Endothelial cell of umbilical vein (primary cell): ENCODE measurements at regions not wholly inside any gene's neighbourhood (a gene's known extent, or its start where the extent isn't known, plus 50 kb on each side); places are given as distances from the start of the nearest gene placed in this dataset.

Experiments
- BruUV-seq: library from RNA; stranded (reverse); fragments of 400-500 nt; replicated peaks from 2 replicates; lab custom pipeline; 2021; lab: Mats Ljungman, UMichigan
- CTCF ChIA-PET: fragments of 300-600, 350-600 bp; sonication (Branson Sonifier 250); formaldehyde crosslinking; loops from one replicate; lab custom pipeline; 2021; ENCODE audit warnings: antibody characterized with exemption, inconsistent platforms; lab: Charles Lee
- POLR2A ChIA-PET: fragments of 300-600, 350-600 bp; sonication (Branson Sonifier 250); formaldehyde crosslinking; loops from one replicate; lab custom pipeline; 2021; ENCODE audit warnings: antibody characterized with exemption, inconsistent platforms; lab: Charles Lee
- DNase-seq: peaks from one replicate; pipeline ENCODE4 v3.0.0-alpha.2; 2011; ENCODE audit warnings: low read depth, low spot score
- FAIRE-seq: peaks from 2 replicates; lab custom pipeline; 2011; peaks lifted over from hg19 to GRCh38; lab: Jason Lieb, UNC
- H2AFZ ChIP-seq: 2 replicates; pipeline ENCODE4 v1.6.0; 2012; ENCODE audit warnings: low read depth, low read length, control low read depth, inconsistent platforms
- H3K27ac ChIP-seq: 2 replicates; pipeline ENCODE4 v1.5.1; 2011; ENCODE audit warnings: low read depth, mild to moderate bottlenecking, control low read depth, low read length, moderate library complexity; ENCODE audit not compliant: insufficient read depth
- H3K27me3 ChIP-seq, 2 experiments: 2 replicates each; pipeline versions ENCODE4 v1.6.0 to v1.6.1; 2011; ENCODE audit warnings: low read length in 2 of 2, mixed read lengths in 1 of 2; ENCODE audit not compliant: control insufficient read depth in 2 of 2, insufficient read depth in 2 of 2
- H3K36me3 ChIP-seq, 2 experiments: 2 replicates in 1 of 2; 3 replicates in 1 of 2; pipeline ENCODE4 v1.5.1; 2011; ENCODE audit warnings: low read length in 2 of 2, mild to moderate bottlenecking in 1 of 2, moderate library complexity in 1 of 2; ENCODE audit not compliant: control insufficient read depth in 2 of 2, insufficient read depth in 2 of 2; ENCODE audit errors: extremely low read depth in 1 of 2
- H3K4me1 ChIP-seq: 3 replicates; pipeline ENCODE4 v1.5.1; 2011; ENCODE audit warnings: mild to moderate bottlenecking, low read length; ENCODE audit not compliant: control insufficient read depth, insufficient read depth; ENCODE audit errors: extremely low read depth
- H3K4me2 ChIP-seq: 2 replicates; pipeline ENCODE4 v1.6.1; 2011; ENCODE audit warnings: low read length, control low read depth, mixed read lengths; ENCODE audit not compliant: insufficient read depth
- H3K4me3 ChIP-seq, 3 experiments: fragments of 200-600 bp in 1 of 3; sonication (generic), shearing (Covaris generic) in 1 of 3; replicated peaks in 1 of 3; 2 replicates each; pipeline ENCODE4 v1.5.1; 2011 to 2016; ENCODE audit warnings: control low read depth in 3 of 3, low read length in 3 of 3, mild to moderate bottlenecking in 2 of 3, inconsistent platforms in 1 of 3, low read depth in 1 of 3, moderate library complexity in 1 of 3; ENCODE audit not compliant: insufficient read depth in 1 of 3
- H3K79me2 ChIP-seq: 2 replicates; pipeline ENCODE4 v1.6.0; 2012; ENCODE audit warnings: low read length, inconsistent platforms; ENCODE audit not compliant: control insufficient read depth, insufficient read depth
- H3K9ac ChIP-seq: replicated peaks from 2 replicates; pipeline ENCODE3; 2011; ENCODE audit warnings: low read length, control low read depth; ENCODE audit not compliant: insufficient read depth; ENCODE audit errors: extremely low read depth
- H3K9me1 ChIP-seq: replicated peaks from 3 replicates; pipeline ENCODE4 v1.6.0; 2011; ENCODE audit warnings: mild to moderate bottlenecking, low read length; ENCODE audit not compliant: control insufficient read depth, insufficient read depth; ENCODE audit errors: extremely low read depth
- H3K9me3 ChIP-seq: replicated peaks from 2 replicates; pipeline ENCODE4 v1.5.1; 2012; ENCODE audit warnings: low read length, inconsistent platforms; ENCODE audit not compliant: control insufficient read depth, insufficient read depth
- H4K20me1 ChIP-seq: replicated peaks from 2 replicates; pipeline ENCODE3; 2011; ENCODE audit warnings: mild to moderate bottlenecking, low read length; ENCODE audit not compliant: control insufficient read depth, insufficient read depth; ENCODE audit errors: extremely low read depth
- CTCF ChIP-seq, 2 donors: IDR thresholded peaks; 1 replicate in 1 of 2; 2 replicates in 1 of 2; pipeline ENCODE4 v1.5.1; 2011; ENCODE audit warnings: low read length in 2 of 2, mild to moderate bottlenecking in 2 of 2, moderate library complexity in 2 of 2, control low read depth in 1 of 2, inconsistent platforms in 1 of 2, low read depth in 1 of 2; ENCODE audit not compliant: insufficient read depth in 1 of 2; ENCODE audit errors: extremely low read depth in 1 of 2
- EZH2 ChIP-seq: IDR thresholded peaks from 2 replicates; pipeline ENCODE4 v1.6.1; 2012; ENCODE audit warnings: borderline replicate concordance, low read depth, mild to moderate bottlenecking, moderate library complexity, low read length, inconsistent platforms; ENCODE audit not compliant: severe bottlenecking
- FOS ChIP-seq: IDR thresholded peaks from 2 replicates; pipeline ENCODE4 v1.6.1; 2011; ENCODE audit warnings: mild to moderate bottlenecking, low read length, moderate library complexity, borderline replicate concordance; ENCODE audit not compliant: insufficient read depth
- GATA2 ChIP-seq: IDR thresholded peaks from 2 replicates; pipeline ENCODE4 v1.7.0; 2011; ENCODE audit warnings: low read depth, mild to moderate bottlenecking, moderate library complexity, mixed read lengths, low read length; ENCODE audit not compliant: insufficient read length, insufficient read depth
- JUN ChIP-seq: IDR thresholded peaks from 2 replicates; pipeline ENCODE4 v1.6.1; 2011; ENCODE audit warnings: borderline replicate concordance, low read depth; ENCODE audit not compliant: insufficient read length, insufficient read depth
- MAX ChIP-seq: IDR thresholded peaks from 2 replicates; pipeline ENCODE4 v1.6.1; 2011; ENCODE audit not compliant: insufficient read depth, insufficient read length
- MYC ChIP-seq: IDR thresholded peaks from one replicate; pipeline ENCODE4 v1.6.1; 2011; ENCODE audit warnings: mild to moderate bottlenecking, low read depth, low read length
- POLR2A ChIP-seq: IDR thresholded peaks from 2 replicates; pipeline ENCODE4 v1.6.1; 2012; ENCODE audit warnings: low read depth, mild to moderate bottlenecking, control low read depth, low read length
- POLR2AphosphoS5 ChIP-seq: IDR thresholded peaks from 2 replicates; pipeline ENCODE4 v1.6.1; 2012; ENCODE audit warnings: low read depth, mild to moderate bottlenecking, control low read depth, low read length, moderate library complexity; ENCODE audit not compliant: insufficient read depth
- dilution Hi-C: fragments of 300-500 bp; cut with MboI; formaldehyde crosslinking; loops from one replicate; pipeline ENCODE4 v1.15.0; 2019; ENCODE audit warnings: low sequenced_read_pairs; ENCODE audit not compliant: extremely low pct_ligation_motif_present
- intact Hi-C: fragments of 100-400 bp; cut with micrococcal nuclease; formaldehyde crosslinking; loops from one replicate; pipeline ENCODE4 v1.10.0; 2022

- intact Hi-C loops: no loop called here
- dilution Hi-C loops: no loop called here
- no TSS peak for BruUV-seq
Observed at GRCh38 chr2:8102470-8102869, 579.4 kb upstream of the ID2 start.

More at GRCh38 chr2:8102470-8102869, 579.4 kb upstream of the ID2 start:
- FAIRE-seq (no peak), DNase-seq (no peak)
- Histone ChIP-seq H3K4me2 (no peak overlapping the region), H2AFZ (no peak overlapping the region), H3K79me2 (no peaks in the 10 kb centered on the region), H3K27me3 (no peaks in the 10 kb centered on the region), H3K9ac (no peak overlapping the region), H3K4me1 (no peaks in the 10 kb centered on the region), H3K9me3 (no peaks in the 10 kb centered on the region), H4K20me1 (no peaks in the 10 kb centered on the region), H3K27ac (no peak overlapping the region), H3K4me3 (no peak overlapping the region), H3K9me1 (no peaks in the 10 kb centered on the region), H3K36me3 (no peaks in the 10 kb centered on the region)
- CTCF ChIA-PET: no interaction called here
- TF ChIP-seq MYC (no peak), EZH2 (no peak), MAX (no peak), POLR2A (no peak), GATA2 (no peak), FOS (no peak), JUN (no peak), CTCF (IDR thresholded peaks at IDR 0.05; ENCODE audit: extremely low read depth in 1 of 2, insufficient read depth in 1 of 2, low read depth in 1 of 2, low read length in 2 of 2) (no peak), POLR2AphosphoS5 (no peak)
- POLR2A ChIA-PET: no interaction called here
